Uterus (tissue), 3 donors: ENCODE measurements at regions not wholly inside any gene's neighbourhood (a gene's known extent, or its start where the extent isn't known, plus 50 kb on each side); places are given as distances from the start of the nearest gene placed in this dataset.

Experiments used
- DNase-seq, 2 donors: peaks; one replicate each; pipeline ENCODE4 v3.0.0-alpha.2; 2019 to 2020
- H3K27ac ChIP-seq, 2 donors: fragments of 200-600 bp; sonication (generic); 1 replicate in 1 of 2; 2 replicates in 1 of 2; pipeline ENCODE4 v1.5.1; 2016 to 2018
- H3K27me3 ChIP-seq, 2 donors: fragments of 200-600 bp; sonication (generic); one replicate each; pipeline ENCODE4 v1.5.1; 2018 to 2019; ENCODE audit warnings: control low read depth in 1 of 2
- H3K36me3 ChIP-seq, 2 donors: fragments of 200-600 bp; sonication (generic); one replicate each; pipeline ENCODE4 v1.5.1; 2019; ENCODE audit warnings: control low read depth in 1 of 2
- H3K4me1 ChIP-seq, 2 donors: fragments of 200-600 bp; sonication (generic); one replicate each; pipeline ENCODE4 v1.5.1; 2018 to 2019; ENCODE audit warnings: control low read depth in 1 of 2
- H3K4me3 ChIP-seq, 2 donors: fragments of 200-600 bp; sonication (generic); 1 replicate in 1 of 2; 2 replicates in 1 of 2; pipeline ENCODE4 v1.5.1; 2018 to 2019; ENCODE audit warnings: mild to moderate bottlenecking in 1 of 2
- H3K9me3 ChIP-seq, 2 donors: fragments of 200-600 bp; sonication (generic); one replicate each; pipeline ENCODE4 v1.5.1; 2019; ENCODE audit warnings: control low read depth in 1 of 2
- POLR2A ChIP-seq, 2 donors: fragments of 450-650 bp; IDR thresholded peaks; one replicate each; pipeline ENCODE4 v1.6.1; 2016; ENCODE audit warnings: antibody characterized with exemption in 2 of 2, mild to moderate bottlenecking in 1 of 2, moderate library complexity in 1 of 2
- intact Hi-C: fragments of 100-400 bp; cut with DNase I; formaldehyde crosslinking; loops from one replicate; pipeline ENCODE4 v1.15.1; 2023; ENCODE audit warnings: low total_unique reads
- TF ChIP-seq, protein P1 (sequence below), 4 experiments: fragments of 200-600 bp in 2 of 4; fragments of 450-650 bp in 2 of 4; sonication (generic) in 2 of 4; IDR thresholded peaks; one replicate each; pipeline ENCODE4 v1.5.1; 2016 to 2019; ENCODE audit warnings: antibody characterized with exemption in 4 of 4, mild to moderate bottlenecking in 2 of 4, moderate library complexity in 1 of 4
- donor health status: DM: yes; HTN: yes; CAD: no.

DNA sequence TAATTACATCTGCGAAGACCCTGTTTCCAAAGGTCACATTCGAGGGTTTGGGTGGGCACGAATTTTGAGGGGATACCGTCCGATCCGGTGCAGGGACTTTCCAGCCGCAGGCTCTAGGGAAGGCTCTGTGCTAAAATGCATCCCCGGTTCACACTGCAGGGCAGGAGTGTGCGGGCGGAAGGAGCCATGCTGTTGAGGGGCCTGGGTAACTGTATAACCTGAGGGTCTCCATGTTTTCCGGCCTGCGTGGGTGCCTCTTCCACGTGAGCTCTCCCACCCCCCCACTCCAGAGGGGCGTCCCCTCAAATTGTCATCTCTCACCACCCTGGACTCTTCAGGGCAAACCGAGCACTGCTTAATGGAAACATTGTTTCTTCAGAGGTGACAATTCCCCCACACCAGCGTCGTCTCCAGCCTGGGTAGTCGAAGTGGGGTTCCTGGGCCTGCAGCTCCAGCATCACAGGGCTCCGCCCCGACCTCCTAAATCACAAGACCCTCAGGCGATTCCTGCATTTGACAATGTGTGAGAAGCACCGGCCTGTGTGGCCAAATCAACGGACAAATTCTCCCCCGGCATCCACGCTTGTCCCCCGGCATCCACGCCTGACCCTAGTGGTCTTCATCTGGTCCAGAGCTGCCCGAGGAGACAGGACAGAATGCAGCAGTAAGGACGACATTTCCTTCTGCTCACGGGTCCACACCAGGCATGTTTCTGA is 51.2 kb downstream of the FOXL3 start:
- intact Hi-C loops, result no loop called here
- no peak for DNase-seq
- TF ChIP-seq, protein P1, sequence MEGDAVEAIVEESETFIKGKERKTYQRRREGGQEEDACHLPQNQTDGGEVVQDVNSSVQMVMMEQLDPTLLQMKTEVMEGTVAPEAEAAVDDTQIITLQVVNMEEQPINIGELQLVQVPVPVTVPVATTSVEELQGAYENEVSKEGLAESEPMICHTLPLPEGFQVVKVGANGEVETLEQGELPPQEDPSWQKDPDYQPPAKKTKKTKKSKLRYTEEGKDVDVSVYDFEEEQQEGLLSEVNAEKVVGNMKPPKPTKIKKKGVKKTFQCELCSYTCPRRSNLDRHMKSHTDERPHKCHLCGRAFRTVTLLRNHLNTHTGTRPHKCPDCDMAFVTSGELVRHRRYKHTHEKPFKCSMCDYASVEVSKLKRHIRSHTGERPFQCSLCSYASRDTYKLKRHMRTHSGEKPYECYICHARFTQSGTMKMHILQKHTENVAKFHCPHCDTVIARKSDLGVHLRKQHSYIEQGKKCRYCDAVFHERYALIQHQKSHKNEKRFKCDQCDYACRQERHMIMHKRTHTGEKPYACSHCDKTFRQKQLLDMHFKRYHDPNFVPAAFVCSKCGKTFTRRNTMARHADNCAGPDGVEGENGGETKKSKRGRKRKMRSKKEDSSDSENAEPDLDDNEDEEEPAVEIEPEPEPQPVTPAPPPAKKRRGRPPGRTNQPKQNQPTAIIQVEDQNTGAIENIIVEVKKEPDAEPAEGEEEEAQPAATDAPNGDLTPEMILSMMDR (IDR thresholded peaks at IDR 0.05), result no peak
- TF ChIP-seq POLR2A (IDR thresholded peaks at IDR 0.05), result no peak
- no peaks in the 10 kb centered on the region for H3K36me3 ChIP-seq
- H3K9me3 ChIP-seq, result no peaks in the 10 kb centered on the region
- H3K4me1 ChIP-seq, result no peaks in the 10 kb centered on the region
- H3K27ac ChIP-seq, result no peak overlapping the region
- no peak overlapping the region for H3K4me3 ChIP-seq
- no peaks in the 10 kb centered on the region for H3K27me3 ChIP-seq

DNA sequence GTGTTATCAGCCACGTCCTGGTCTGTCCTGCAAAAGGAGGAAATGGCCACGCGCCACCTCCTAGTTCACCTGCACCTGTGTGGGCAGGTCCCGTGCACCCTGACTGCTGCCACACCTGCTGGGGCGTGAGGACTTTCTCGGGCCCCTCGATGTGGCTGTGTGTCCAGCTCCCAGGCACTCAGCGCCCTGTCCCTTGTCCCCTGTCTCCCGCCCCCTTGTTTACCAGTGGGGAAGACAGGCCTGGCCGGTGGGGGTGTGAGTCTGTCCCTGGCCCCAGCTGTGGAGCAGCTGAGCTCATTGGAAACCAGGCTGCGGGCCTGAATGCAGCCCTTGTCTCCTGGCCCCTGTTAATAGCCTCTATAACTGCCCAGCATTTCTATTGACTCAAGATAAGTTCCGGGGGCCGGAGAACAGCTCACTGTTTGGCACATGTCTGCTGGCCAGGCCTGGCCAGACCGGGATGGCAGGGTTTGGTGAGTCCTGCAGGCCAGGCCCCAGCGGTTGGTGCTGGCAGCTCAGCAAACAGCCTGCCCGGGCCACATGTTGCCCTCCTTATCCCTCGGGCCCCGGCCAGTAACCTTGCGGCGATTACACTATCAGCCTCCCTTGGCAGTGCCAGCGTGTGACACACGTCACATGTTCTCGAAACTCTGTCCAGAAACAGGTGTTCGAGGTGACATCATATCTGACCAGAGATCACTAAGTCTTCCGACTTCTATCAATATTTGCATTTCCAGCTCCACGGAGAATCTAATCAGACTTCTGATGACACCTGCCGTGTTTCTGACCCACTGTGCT is 52.1 kb downstream of the FOXL3 start:
- no peak for TF ChIP-seq POLR2A (IDR thresholded peaks at IDR 0.05)
- TF ChIP-seq, protein P1 (IDR thresholded peaks at IDR 0.05), result no peak
- Histone ChIP-seq H3K27me3 (no peaks in the 10 kb centered on the region), H3K36me3 (no peaks in the 10 kb centered on the region), H3K9me3 (no peaks in the 10 kb centered on the region), H3K4me1 (no peaks in the 10 kb centered on the region), H3K27ac (no peak overlapping the region), H3K4me3 (no peak overlapping the region)
- intact Hi-C loops, result no loop called here
- DNase-seq, result no peak

DNA sequence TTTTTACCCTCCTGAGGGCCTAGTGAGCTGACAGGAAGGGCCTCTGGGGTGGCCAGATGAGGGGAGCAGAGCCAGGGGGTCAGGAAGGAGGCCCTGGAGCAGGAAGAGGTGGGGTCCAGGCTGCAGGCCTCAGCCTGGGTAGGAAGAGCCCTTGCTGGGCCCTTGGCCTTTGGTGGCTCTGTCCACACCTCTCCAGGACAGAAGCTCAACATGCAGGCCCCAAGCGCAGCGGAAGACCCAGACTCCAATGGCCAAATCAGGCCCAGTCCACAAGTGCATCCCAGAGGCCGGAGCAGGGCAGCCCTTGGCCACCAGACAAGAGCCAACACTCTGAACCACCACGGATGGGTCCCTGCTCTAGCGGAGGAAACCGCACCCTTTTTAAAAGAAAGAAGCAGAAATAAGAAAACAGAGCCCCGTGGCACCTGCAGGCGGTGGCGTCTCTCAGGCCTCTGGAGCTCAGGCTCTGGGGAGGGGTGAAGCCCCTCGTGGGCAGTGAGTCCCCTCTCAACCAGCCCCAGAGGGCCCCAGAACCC is 52.8 kb downstream of the FOXL3 start:
- intact Hi-C loops, result no loop called here
- Histone ChIP-seq H3K36me3 (no peaks in the 10 kb centered on the region), H3K4me3 (no peak overlapping the region), H3K27me3 (no peaks in the 10 kb centered on the region), H3K9me3 (no peaks in the 10 kb centered on the region), H3K4me1 (no peaks in the 10 kb centered on the region), H3K27ac (no peak overlapping the region)
- DNase-seq, result no peak
- TF ChIP-seq, protein P1 (IDR thresholded peaks at IDR 0.05), result no peak
- no peak for TF ChIP-seq POLR2A (IDR thresholded peaks at IDR 0.05)

DNA sequence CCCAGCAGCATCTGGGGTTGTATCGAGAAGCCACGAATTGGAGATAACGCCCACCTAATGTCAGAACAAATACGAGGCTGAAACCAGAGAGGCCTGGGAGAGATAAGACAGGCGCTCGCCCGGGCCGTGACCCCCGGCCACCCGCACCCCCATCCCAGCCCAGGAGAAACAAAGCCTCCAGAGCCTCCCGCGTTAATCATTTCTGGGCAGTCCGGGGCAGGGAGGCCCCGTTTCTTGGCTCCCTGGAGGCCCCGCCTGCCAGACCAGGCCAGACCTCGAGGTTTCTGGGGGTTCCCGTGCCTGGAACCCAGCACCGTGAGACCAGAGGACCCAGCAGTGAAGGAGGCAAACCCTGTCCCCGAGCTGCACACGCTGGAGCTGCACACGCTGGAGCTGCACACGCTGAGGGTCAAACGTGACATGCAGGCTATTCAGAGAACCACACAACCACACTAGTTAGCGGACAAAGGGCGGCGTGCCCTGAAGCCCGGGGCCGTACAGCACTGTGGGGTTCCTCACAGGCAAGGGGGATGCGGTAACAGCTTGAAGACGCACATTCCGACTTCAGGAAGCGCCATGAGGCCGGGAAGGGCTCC is 53.4 kb downstream of the FOXL3 start:
- intact Hi-C loops, result no loop called here
- Histone ChIP-seq H3K36me3 (no peaks in the 10 kb centered on the region), H3K4me1 (no peaks in the 10 kb centered on the region), H3K9me3 (no peaks in the 10 kb centered on the region), H3K27me3 (no peaks in the 10 kb centered on the region), H3K27ac (no peak overlapping the region), H3K4me3 (no peak overlapping the region)
- DNase-seq, result no peak
- no peak for TF ChIP-seq POLR2A (IDR thresholded peaks at IDR 0.05)
- TF ChIP-seq, protein P1 (IDR thresholded peaks at IDR 0.05), result no peak
